Osteoblast (primary cell): ENCODE measurements at regions not wholly inside any gene's neighbourhood (a gene's known extent, or its start where the extent isn't known, plus 50 kb on each side); places are given as distances from the start of the nearest gene placed in this dataset.

Experiments used
- DNase-seq: peaks from one replicate; pipeline ENCODE4 v3.0.0; 2011; ENCODE audit warnings: low spot score, mixed read lengths; ENCODE audit not compliant: insufficient read length; ENCODE audit errors: missing footprints
- H2AFZ ChIP-seq: 2 replicates; pipeline ENCODE4 v1.6.0; 2011; ENCODE audit warnings: mild to moderate bottlenecking, low read length
- H3K27ac ChIP-seq: 2 replicates; pipeline ENCODE4 v1.5.1; 2011; ENCODE audit warnings: mild to moderate bottlenecking, low read depth, low read length, moderate library complexity
- H3K27me3 ChIP-seq: 2 replicates; pipeline ENCODE4 v1.6.0; 2012; ENCODE audit warnings: mild to moderate bottlenecking, control low read depth, inconsistent platforms, low read length, moderate library complexity; ENCODE audit not compliant: insufficient read depth
- H3K36me3 ChIP-seq: 2 replicates; pipeline ENCODE4 v1.5.1; 2011; ENCODE audit warnings: mild to moderate bottlenecking, low read length, control low read depth, moderate library complexity; ENCODE audit not compliant: insufficient read depth
- H3K4me1 ChIP-seq: 2 replicates; pipeline ENCODE4 v1.5.1; 2011; ENCODE audit warnings: mild to moderate bottlenecking, low read length, control low read depth, moderate library complexity; ENCODE audit not compliant: insufficient read depth
- H3K4me2 ChIP-seq: 2 replicates; pipeline ENCODE4 v1.6.0; 2011; ENCODE audit warnings: mild to moderate bottlenecking, low read length; ENCODE audit not compliant: insufficient read depth
- H3K4me3 ChIP-seq: fragments of 200-600 bp; sonication (generic); 3 replicates; pipeline ENCODE4 v1.5.1; 2012; ENCODE audit warnings: mild to moderate bottlenecking, low read length, inconsistent platforms; ENCODE audit not compliant: insufficient read depth
- H3K79me2 ChIP-seq: 2 replicates; pipeline ENCODE4 v1.6.0; 2012; ENCODE audit warnings: mild to moderate bottlenecking, low read length, control low read depth, inconsistent platforms; ENCODE audit not compliant: insufficient read depth
- H3K9me3 ChIP-seq: 2 replicates; pipeline ENCODE4 v1.5.1; 2011; ENCODE audit warnings: low read depth, low read length, control low read depth
- H4K20me1 ChIP-seq: 2 replicates; pipeline ENCODE4 v1.6.0; 2012; ENCODE audit warnings: mild to moderate bottlenecking, low read length, control low read depth; ENCODE audit not compliant: insufficient read depth
- TF ChIP-seq, protein P1 (sequence below): IDR thresholded peaks from 2 replicates; pipeline ENCODE4 v1.5.1; 2011; ENCODE audit warnings: mild to moderate bottlenecking, low read depth, low read length, moderate library complexity; ENCODE audit errors: extremely low read depth

DNA sequence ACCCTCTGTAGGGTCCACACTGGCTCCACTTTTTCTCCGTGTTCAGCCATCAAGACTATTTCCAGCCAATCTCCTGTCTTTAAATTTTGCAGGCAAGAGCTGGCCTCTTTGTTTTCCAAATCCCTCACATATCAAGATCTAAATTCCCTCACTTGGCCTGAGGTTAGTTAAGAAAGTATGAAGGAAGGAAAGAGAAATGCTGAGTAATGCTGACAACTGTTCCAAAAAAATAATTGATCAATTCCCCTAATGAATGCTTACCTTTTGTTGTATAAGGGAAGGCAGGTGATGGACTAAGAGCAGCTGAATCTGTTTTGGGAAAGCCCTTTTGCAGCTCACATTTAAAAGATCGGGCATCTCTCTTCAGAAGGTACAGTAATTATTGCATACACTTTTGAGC is 105.1 kb upstream of the KCNJ16 start:
- H3K79me2 ChIP-seq: no peaks in the 10 kb centered on the region
- no peak for DNase-seq
- no peaks in the 10 kb centered on the region for H3K36me3 ChIP-seq
- no peak overlapping the region for H3K4me3 ChIP-seq
- no peak overlapping the region for H3K4me2 ChIP-seq
- peaks cover 6% of the 10 kb centered on the region for H3K9me3 ChIP-seq
- TF ChIP-seq, protein P1, sequence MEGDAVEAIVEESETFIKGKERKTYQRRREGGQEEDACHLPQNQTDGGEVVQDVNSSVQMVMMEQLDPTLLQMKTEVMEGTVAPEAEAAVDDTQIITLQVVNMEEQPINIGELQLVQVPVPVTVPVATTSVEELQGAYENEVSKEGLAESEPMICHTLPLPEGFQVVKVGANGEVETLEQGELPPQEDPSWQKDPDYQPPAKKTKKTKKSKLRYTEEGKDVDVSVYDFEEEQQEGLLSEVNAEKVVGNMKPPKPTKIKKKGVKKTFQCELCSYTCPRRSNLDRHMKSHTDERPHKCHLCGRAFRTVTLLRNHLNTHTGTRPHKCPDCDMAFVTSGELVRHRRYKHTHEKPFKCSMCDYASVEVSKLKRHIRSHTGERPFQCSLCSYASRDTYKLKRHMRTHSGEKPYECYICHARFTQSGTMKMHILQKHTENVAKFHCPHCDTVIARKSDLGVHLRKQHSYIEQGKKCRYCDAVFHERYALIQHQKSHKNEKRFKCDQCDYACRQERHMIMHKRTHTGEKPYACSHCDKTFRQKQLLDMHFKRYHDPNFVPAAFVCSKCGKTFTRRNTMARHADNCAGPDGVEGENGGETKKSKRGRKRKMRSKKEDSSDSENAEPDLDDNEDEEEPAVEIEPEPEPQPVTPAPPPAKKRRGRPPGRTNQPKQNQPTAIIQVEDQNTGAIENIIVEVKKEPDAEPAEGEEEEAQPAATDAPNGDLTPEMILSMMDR: no peak
- no peaks in the 10 kb centered on the region for H3K4me1 ChIP-seq
- no peaks in the 10 kb centered on the region for H3K27me3 ChIP-seq
- H2AFZ ChIP-seq: no peak overlapping the region
- no peak overlapping the region for H3K27ac ChIP-seq
- H4K20me1 ChIP-seq: no peaks in the 10 kb centered on the region

DNA sequence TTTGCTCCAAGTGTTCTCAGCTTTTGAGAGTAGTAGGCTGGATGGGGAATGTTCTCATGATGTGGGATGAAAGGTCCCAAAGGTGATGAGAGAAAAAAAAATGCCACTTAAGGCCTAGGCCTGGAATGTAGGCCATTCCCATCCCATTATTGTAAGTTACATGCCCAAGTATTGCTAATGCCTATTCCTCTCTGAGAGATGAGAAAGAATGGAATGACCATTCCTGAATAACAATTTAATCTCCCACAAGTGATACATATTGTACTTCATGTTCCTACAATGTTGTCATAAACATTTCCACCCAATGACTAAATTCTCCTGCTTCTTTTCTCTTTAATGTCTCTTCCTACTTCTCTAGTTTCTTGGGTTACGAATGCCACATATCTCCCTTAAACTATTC is 102.8 kb upstream of the KCNJ16 start:
- Histone ChIP-seq H3K4me1 (no peaks in the 10 kb centered on the region), H2AFZ (no peak overlapping the region), H3K27me3 (no peaks in the 10 kb centered on the region), H3K27ac (no peak overlapping the region), H4K20me1 (no peaks in the 10 kb centered on the region), H3K4me2 (no peak overlapping the region), H3K79me2 (no peaks in the 10 kb centered on the region), H3K9me3 (peaks cover 4% of the 10 kb centered on the region), H3K36me3 (no peaks in the 10 kb centered on the region), H3K4me3 (no peak overlapping the region)
- no peak for DNase-seq
- TF ChIP-seq, protein P1: no peak

DNA sequence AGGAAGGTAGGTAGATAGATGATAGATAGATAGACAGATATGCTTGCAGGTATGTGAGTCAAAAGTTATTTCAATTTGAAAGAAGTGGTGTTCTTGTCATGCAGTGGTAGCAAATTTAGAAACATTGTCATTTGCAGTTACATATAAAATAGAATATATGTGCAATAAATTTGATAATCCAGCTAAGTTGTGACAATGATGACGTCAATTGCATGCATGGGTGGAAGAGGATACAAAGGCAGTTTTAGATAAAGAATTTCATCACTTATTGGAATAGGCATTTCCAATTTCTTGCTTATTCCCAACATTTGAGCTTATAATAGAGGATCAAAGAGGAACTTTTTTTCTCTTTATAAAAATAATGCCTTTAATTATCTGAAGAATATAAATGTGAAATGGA is 99.2 kb upstream of the KCNJ16 start:
- Histone ChIP-seq H3K9me3 (peaks cover 4% of the 10 kb centered on the region), H3K79me2 (no peaks in the 10 kb centered on the region), H4K20me1 (no peaks in the 10 kb centered on the region), H3K27ac (no peak overlapping the region), H3K36me3 (no peaks in the 10 kb centered on the region), H3K27me3 (no peaks in the 10 kb centered on the region), H3K4me1 (no peaks in the 10 kb centered on the region), H2AFZ (no peak overlapping the region), H3K4me3 (no peak overlapping the region), H3K4me2 (no peak overlapping the region)
- DNase-seq: no peak
- TF ChIP-seq, protein P1: no peak

DNA sequence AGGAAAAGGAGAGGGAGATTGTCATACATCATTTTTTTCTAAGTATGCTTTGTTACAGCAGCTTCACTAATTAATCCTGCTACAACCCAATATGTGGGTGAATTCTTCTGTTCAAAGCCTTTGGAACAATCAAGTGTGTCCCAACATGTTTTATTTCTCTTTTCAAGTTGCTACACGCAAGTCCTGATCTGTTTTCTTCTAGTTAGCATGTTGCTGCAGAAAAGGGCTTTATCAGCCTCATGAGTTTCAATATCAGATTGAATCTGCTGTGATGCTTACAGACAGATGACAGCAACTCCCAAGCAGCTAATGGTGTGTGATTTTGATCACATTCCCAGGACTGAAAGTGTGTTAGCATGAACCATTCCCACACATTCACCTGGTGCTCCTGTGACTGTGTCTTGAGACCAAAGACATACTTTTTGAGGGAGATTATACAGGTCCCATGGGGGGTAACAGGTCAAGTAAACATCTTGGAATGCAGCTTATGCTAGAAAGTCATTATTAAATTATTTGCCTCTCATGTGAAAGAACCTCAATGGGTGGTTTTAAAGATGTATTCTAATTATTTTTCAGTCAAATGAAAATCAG is 96.9 kb upstream of the KCNJ16 start:
- peaks cover 4% of the 10 kb centered on the region for H3K9me3 ChIP-seq
- TF ChIP-seq, protein P1: no peak
- H3K27ac ChIP-seq: no peak overlapping the region
- no peaks in the 10 kb centered on the region for H3K27me3 ChIP-seq
- H4K20me1 ChIP-seq: no peaks in the 10 kb centered on the region
- H2AFZ ChIP-seq: no peak overlapping the region
- no peak overlapping the region for H3K4me3 ChIP-seq
- H3K4me1 ChIP-seq: no peaks in the 10 kb centered on the region
- DNase-seq: no peak
- no peaks in the 10 kb centered on the region for H3K36me3 ChIP-seq
- H3K4me2 ChIP-seq: no peak overlapping the region
- H3K79me2 ChIP-seq: no peaks in the 10 kb centered on the region
